ENCODE measurements at regions not wholly inside any gene's neighbourhood (a gene's known extent, or its start where the extent isn't known, plus 50 kb on each side); places are given as distances from the start of the nearest gene placed in this dataset.

GRCh38 chrX:121903961-121904360 lies 856.6 kb downstream of the GLUD2 start:
- intact Hi-C loops (cut with DNase I; ENCODE audit: low total_unique reads), result no loop called here
- Histone ChIP-seq H3K4me1 (no peaks in the 10 kb centered on the region), H3K27me3 (no peaks in the 10 kb centered on the region), H3K36me3 (no peaks in the 10 kb centered on the region), H3K27ac (no peak overlapping the region), H3K9me3 (no peaks in the 10 kb centered on the region), H3K4me3 (no peak overlapping the region)
- 75 to 94% (median 81%) methylated on average over 7 of the region's 7 CpGs for WGBS, 5 donors
- DNase-seq, result no peak
- TF ChIP-seq CTCF (IDR thresholded peaks at IDR 0.05) (no peak), EP300 (IDR thresholded peaks at IDR 0.05) (no peak), POLR2AphosphoS5 (IDR thresholded peaks at IDR 0.05) (no peak), POLR2A (IDR thresholded peaks at IDR 0.05) (no peak)

- TF ChIP-seq CTCF (IDR thresholded peaks at IDR 0.05) (no peak), POLR2A (IDR thresholded peaks at IDR 0.05) (no peak), POLR2AphosphoS5 (IDR thresholded peaks at IDR 0.05) (no peak), EP300 (IDR thresholded peaks at IDR 0.05) (no peak)
- no peak for DNase-seq
- Histone ChIP-seq H3K4me3 (no peak overlapping the region), H3K36me3 (no peaks in the 10 kb centered on the region), H3K9me3 (peaks cover 0 to 6% (median 2%) of the 10 kb centered on the region in 4 donors), H3K4me1 (no peaks in the 10 kb centered on the region), H3K27me3 (no peaks in the 10 kb centered on the region), H3K27ac (no peak overlapping the region)
- WGBS, 5 donors, result 31 to 83% (median 45%) methylated on average over 1 to 2 of the region's 2 CpGs
- intact Hi-C loops (cut with DNase I; ENCODE audit: low total_unique reads), result no loop called here
Measured at GRCh38 chrX:121921258-121921657, 873.8 kb downstream of the GLUD2 start.

DNA sequence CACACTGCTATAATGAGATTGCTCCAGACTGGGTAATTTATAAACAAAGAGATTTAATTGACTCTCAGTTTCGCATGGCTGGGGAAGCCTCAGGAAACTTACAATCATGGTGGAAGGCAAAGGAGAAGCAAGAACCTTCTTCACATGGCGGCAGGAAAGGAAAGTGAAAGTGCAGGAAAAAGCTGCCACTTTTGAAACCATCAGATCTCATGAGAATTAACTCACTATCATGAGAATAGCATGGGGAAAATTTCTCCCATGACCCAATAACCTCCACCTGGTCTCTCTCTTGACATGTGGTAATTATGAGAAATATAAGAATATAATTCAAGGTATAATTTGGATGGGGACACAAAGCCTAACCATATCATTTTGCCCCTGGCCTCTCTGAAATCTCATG lies 884.2 kb downstream of the GLUD2 start:
- Histone ChIP-seq H3K36me3 (no peaks in the 10 kb centered on the region), H3K4me1 (no peaks in the 10 kb centered on the region)
- intact Hi-C loops (cut with DNase I; ENCODE audit: low total_unique reads), result no loop called here

DNA sequence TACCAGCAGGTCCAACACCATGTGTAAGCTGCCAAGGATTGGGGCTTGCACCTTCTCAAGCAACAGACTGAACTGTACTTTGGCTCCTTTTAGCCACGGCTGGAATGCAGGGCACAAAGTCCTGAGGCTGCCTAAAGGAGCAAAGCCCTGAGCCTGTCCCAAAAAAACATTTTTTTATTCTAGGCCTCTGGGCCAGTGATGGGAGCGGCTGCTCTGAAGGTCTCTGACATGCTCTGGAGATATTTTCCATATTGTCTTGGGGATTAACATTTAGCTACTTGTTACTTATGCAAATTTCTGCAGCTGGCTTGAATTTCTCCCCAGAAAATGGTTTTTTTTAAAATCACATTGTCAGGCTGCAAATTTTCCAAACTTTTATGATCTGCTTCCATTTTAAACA lies 885.3 kb downstream of the GLUD2 start:
- DNase-seq, result no peak
- TF ChIP-seq POLR2AphosphoS5 (IDR thresholded peaks at IDR 0.05) (no peak), EP300 (IDR thresholded peaks at IDR 0.05) (no peak), POLR2A (IDR thresholded peaks at IDR 0.05) (no peak), CTCF (IDR thresholded peaks at IDR 0.05) (no peak)
- H3K27ac ChIP-seq, result no peak overlapping the region
- 71 to 100% (median 72%) methylated on average over 1 to 2 of the region's 2 CpGs for WGBS, 5 donors
- no peaks in the 10 kb centered on the region for H3K27me3 ChIP-seq
- H3K4me1 ChIP-seq, result no peaks in the 10 kb centered on the region
- no peaks in the 10 kb centered on the region for H3K9me3 ChIP-seq
- no peak overlapping the region for H3K4me3 ChIP-seq
- no peaks in the 10 kb centered on the region for H3K36me3 ChIP-seq
- intact Hi-C loops (cut with DNase I; ENCODE audit: low total_unique reads), result no loop called here

More for the DNA sequence above, 884.2 kb downstream of the GLUD2 start:
- H3K27ac ChIP-seq, result no peak overlapping the region
- H3K27me3 ChIP-seq, result no peaks in the 10 kb centered on the region
- WGBS, 5 donors, result 71 to 94% (median 86%) methylated on average over 2 of the region's 2 CpGs
- H3K4me3 ChIP-seq, result no peak overlapping the region
- no peak for DNase-seq
- TF ChIP-seq EP300 (IDR thresholded peaks at IDR 0.05) (no peak), CTCF (IDR thresholded peaks at IDR 0.05) (no peak)
- H3K9me3 ChIP-seq, result no peaks in the 10 kb centered on the region
